Thyroid gland (tissue), 4 donors: ENCODE measurements at regions not wholly inside any gene's neighbourhood (a gene's known extent, or its start where the extent isn't known, plus 50 kb on each side); places are given as distances from the start of the nearest gene placed in this dataset.

Experiments used
- DNase-seq, 2 donors: peaks; one replicate each; pipeline ENCODE4 v3.0.0-alpha.2; 2019
- H3K27ac ChIP-seq, 3 donors: fragments of 200-600 bp; sonication (generic); 1 replicate in 2 of 3; 2 replicates in 1 of 3; pipeline ENCODE4 v1.5.1; 2016 to 2019; ENCODE audit warnings: mild to moderate bottlenecking in 1 of 3, moderate library complexity in 1 of 3
- H3K27me3 ChIP-seq: fragments of 200-600 bp; sonication (generic); one replicate; pipeline ENCODE4 v1.5.1; 2019
- H3K36me3 ChIP-seq, 2 donors: fragments of 200-600 bp; sonication (generic); one replicate each; pipeline ENCODE4 v1.5.1; 2016 to 2019
- H3K4me1 ChIP-seq, 2 donors: fragments of 200-600 bp; sonication (generic); one replicate each; pipeline ENCODE4 v1.5.1; 2017 to 2019
- H3K4me3 ChIP-seq, 3 donors: fragments of 200-600 bp; sonication (generic); replicated peaks in 1 of 3; 1 replicate in 2 of 3; 2 replicates in 1 of 3; pipeline ENCODE4 v1.5.1; 2016; ENCODE audit warnings: mild to moderate bottlenecking in 1 of 3
- H3K9me3 ChIP-seq: fragments of 200-600 bp; sonication (generic); one replicate; pipeline ENCODE4 v1.5.1; 2017
- POLR2A ChIP-seq, 2 donors: fragments of 450-650 bp; IDR thresholded peaks; one replicate each; pipeline ENCODE4 v1.6.1; 2017; ENCODE audit warnings: antibody characterized with exemption in 2 of 2, mild to moderate bottlenecking in 2 of 2, moderate library complexity in 1 of 2
- WGBS, 2 donors: methylation state at CpG; one replicate each; pipeline ENCODE4 v1.1.5; 2017; 5-methylcytosine and 5-hydroxymethylcytosine counted together
- intact Hi-C: fragments of 100-400 bp; cut with DNase I; formaldehyde crosslinking; loops from one replicate; pipeline ENCODE4 v1.15.1; 2023
- TF ChIP-seq, protein P1 (sequence below), 6 experiments: fragments of 200-600 bp in 3 of 6; fragments of 450-650 bp in 3 of 6; sonication (generic) in 3 of 6; IDR thresholded peaks; one replicate each; pipeline ENCODE4 v1.5.1; 2016 to 2019; ENCODE audit warnings: antibody characterized with exemption in 6 of 6, mild to moderate bottlenecking in 2 of 6, inconsistent platforms in 1 of 6, moderate library complexity in 1 of 6

GRCh38 chr3:137285924-137286323, 328.1 kb downstream of the IL20RB start:
- Histone ChIP-seq H3K9me3 (no peaks in the 10 kb centered on the region), H3K36me3 (no peaks in the 10 kb centered on the region), H3K27ac (no peak overlapping the region), H3K4me1 (no peaks in the 10 kb centered on the region), H3K27me3 (no peaks in the 10 kb centered on the region), H3K4me3 (no peak overlapping the region)
- DNase-seq = no peak
- TF ChIP-seq, protein P1, sequence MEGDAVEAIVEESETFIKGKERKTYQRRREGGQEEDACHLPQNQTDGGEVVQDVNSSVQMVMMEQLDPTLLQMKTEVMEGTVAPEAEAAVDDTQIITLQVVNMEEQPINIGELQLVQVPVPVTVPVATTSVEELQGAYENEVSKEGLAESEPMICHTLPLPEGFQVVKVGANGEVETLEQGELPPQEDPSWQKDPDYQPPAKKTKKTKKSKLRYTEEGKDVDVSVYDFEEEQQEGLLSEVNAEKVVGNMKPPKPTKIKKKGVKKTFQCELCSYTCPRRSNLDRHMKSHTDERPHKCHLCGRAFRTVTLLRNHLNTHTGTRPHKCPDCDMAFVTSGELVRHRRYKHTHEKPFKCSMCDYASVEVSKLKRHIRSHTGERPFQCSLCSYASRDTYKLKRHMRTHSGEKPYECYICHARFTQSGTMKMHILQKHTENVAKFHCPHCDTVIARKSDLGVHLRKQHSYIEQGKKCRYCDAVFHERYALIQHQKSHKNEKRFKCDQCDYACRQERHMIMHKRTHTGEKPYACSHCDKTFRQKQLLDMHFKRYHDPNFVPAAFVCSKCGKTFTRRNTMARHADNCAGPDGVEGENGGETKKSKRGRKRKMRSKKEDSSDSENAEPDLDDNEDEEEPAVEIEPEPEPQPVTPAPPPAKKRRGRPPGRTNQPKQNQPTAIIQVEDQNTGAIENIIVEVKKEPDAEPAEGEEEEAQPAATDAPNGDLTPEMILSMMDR (IDR thresholded peaks at IDR 0.05) = no peak
- no peak for TF ChIP-seq POLR2A (IDR thresholded peaks at IDR 0.05)
- 84 to 90% methylated on average over 2 of the region's 2 CpGs for WGBS, 2 donors
- intact Hi-C loops = no loop called here

GRCh38 chr3:137293086-137293485, 335.3 kb downstream of the IL20RB start:
- intact Hi-C loops = no loop called here
- TF ChIP-seq, protein P1 (IDR thresholded peaks at IDR 0.05) = no peak
- no peak for TF ChIP-seq POLR2A (IDR thresholded peaks at IDR 0.05)

DNA sequence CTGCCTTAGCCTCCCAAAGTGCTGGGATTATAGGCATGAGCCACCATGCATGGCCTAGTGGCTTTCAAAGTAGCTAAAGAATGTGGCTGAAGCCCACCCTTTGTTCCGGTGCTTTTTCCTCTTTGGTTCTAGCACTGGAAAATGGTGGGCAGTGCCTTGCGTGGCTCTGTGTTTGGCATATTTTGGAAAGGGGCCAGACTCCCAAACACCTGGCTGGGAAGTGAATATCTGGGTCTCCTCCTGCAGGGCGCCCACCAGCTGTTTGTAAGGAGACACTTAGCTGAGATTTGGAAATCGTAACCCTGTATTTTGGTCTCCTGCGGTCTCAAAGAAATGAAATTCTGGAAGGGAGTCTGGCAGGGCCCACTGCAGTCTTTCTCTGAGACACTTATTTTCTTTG, 336.4 kb downstream of the IL20RB start:
- intact Hi-C loops = no loop called here
- DNase-seq = no peak
- no peaks in the 10 kb centered on the region for H3K9me3 ChIP-seq
- no peak overlapping the region for H3K27ac ChIP-seq
- no peak overlapping the region for H3K4me3 ChIP-seq
- no peaks in the 10 kb centered on the region for H3K4me1 ChIP-seq
- WGBS, 2 donors = 69 to 70% methylated on average over 5 of the region's 5 CpGs
- H3K27me3 ChIP-seq = no peaks in the 10 kb centered on the region
- no peak for TF ChIP-seq POLR2A (IDR thresholded peaks at IDR 0.05)
- TF ChIP-seq, protein P1 (IDR thresholded peaks at IDR 0.05) = no peak
- no peaks in the 10 kb centered on the region for H3K36me3 ChIP-seq

More at GRCh38 chr3:137293086-137293485, 335.3 kb downstream of the IL20RB start:
- H3K27me3 ChIP-seq = no peaks in the 10 kb centered on the region
- H3K4me1 ChIP-seq = no peaks in the 10 kb centered on the region
- H3K27ac ChIP-seq = no peak overlapping the region
- no peak overlapping the region for H3K4me3 ChIP-seq
- no peaks in the 10 kb centered on the region for H3K9me3 ChIP-seq
- no peak for DNase-seq
- 90 to 96% methylated on average over 1 of the region's 1 CpG for WGBS, 2 donors
- no peaks in the 10 kb centered on the region for H3K36me3 ChIP-seq

DNA sequence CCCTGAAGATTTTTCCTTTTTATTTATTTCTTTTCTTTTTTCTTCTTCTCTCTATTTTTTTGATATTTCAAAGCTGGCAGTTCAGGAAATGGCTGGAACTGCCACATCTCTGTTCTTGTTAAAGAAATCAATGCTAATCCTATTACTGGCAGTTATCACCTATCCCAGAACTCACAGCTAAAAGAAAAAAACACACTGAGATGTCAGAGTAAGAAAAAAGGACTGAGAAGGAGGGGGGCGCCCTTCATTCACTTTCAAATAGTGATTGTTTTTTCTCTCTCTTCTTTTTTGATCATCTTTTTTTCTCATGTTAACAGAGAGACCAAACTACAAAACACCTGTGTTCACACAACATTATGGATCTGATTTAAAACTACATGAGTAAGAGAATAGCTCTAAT, 337.1 kb downstream of the IL20RB start:
- intact Hi-C loops = no loop called here
- TF ChIP-seq, protein P1 (IDR thresholded peaks at IDR 0.05) = no peak
- no peak for TF ChIP-seq POLR2A (IDR thresholded peaks at IDR 0.05)
- 60 to 64% methylated on average over 1 of the region's 1 CpG for WGBS, 2 donors

DNA sequence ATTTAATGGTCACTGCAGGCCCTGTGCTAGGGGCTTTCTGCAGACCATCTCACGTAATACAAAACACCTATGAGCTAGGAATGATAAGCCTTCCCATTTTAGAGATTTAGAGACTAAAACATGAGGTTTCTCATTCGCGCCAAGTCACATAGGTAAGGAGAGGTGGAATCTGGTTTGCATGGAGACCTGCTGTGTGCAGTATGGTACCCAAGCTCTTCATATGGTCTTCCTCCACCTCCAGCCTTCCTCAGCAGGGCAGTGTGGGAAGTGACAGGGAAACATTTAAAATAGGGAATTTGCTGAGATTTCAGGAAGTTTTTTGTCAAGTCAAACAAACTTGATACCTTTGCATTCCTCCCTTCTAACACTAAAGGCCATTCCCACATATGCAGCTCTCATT, 337.6 kb downstream of the IL20RB start:
- no peaks in the 10 kb centered on the region for H3K9me3 ChIP-seq
- DNase-seq = no peak
- no peaks in the 10 kb centered on the region for H3K4me1 ChIP-seq
- H3K27me3 ChIP-seq = no peaks in the 10 kb centered on the region
- H3K4me3 ChIP-seq = no peak overlapping the region
- no peak overlapping the region for H3K27ac ChIP-seq
- 85 to 87% methylated on average over 3 of the region's 3 CpGs for WGBS, 2 donors
- H3K36me3 ChIP-seq = no peaks in the 10 kb centered on the region
- no peak for TF ChIP-seq POLR2A (IDR thresholded peaks at IDR 0.05)
- TF ChIP-seq, protein P1 (IDR thresholded peaks at IDR 0.05) = no peak
- intact Hi-C loops = no loop called here

More for the DNA sequence above, 337.1 kb downstream of the IL20RB start:
- Histone ChIP-seq H3K9me3 (no peaks in the 10 kb centered on the region), H3K36me3 (no peaks in the 10 kb centered on the region), H3K27ac (no peak overlapping the region), H3K4me3 (no peak overlapping the region), H3K27me3 (no peaks in the 10 kb centered on the region), H3K4me1 (no peaks in the 10 kb centered on the region)
- DNase-seq = no peak
